HG02763 (cell line): ENCODE measurements at regions not wholly inside any gene's neighbourhood (a gene's known extent, or its start where the extent isn't known, plus 50 kb on each side); places are given as distances from the start of the nearest gene placed in this dataset.

ENCODE experiments used
- ATAC-seq: cut with Tn5 transposase; IDR thresholded peaks from one replicate; pipeline ENCODE4 v1.9.1; 2021; ENCODE audit warnings: mild to moderate bottlenecking, moderate library complexity; ENCODE audit not compliant: unreplicated experiment

DNA sequence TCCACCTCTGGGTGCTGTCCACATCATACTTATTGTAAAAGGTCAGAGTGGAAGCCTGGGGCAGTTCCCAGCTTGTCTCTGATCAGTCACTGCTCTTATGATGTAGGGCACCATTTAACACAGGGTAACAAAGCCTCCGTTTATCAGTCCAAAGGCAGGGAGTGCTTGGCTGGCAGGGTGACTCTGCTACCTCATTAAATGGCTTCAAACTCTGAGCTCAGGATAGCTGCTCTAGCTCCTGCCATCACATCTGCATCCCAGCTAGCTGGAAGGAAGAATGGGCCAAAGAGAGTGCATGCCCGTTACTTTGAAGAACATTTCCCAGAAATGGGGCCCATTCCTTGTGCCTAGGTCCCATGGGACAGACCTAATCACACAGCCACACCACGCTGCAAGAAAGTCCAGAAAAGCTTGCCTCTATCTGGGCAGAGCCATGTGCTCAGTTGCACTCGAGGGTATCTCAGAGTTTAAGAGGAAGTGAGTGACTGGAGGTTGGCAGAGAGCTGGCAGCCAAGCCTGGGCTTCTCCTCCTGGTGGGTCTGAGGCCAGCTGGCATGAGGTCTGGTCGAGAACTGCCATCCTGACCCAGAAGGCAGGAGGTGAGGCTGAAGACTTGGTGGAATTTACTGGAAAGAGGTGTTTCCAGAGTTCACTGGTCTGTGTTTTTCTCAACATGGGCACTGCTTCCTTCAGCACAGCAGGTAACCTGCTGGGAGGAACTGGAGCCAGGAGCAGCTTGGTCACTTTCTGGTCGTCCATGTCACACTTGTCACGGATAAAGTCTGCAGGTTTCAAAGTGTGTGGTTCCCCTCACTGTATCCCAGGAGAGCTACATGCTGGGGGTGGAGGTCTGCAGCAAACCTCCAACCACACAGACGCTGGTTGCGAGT lies 935.7 kb downstream of the BRD1 start:
- ATAC-seq = no peak

- ATAC-seq = no peak
Measured at GRCh38 chr22:48890693-48891554, 936.7 kb downstream of the BRD1 start.

- no peak for ATAC-seq
Measured at GRCh38 chr22:48889887-48890692, 937.6 kb downstream of the BRD1 start.

GRCh38 chr22:48889209-48889830 lies 938.4 kb downstream of the BRD1 start:
- no peak for ATAC-seq

DNA sequence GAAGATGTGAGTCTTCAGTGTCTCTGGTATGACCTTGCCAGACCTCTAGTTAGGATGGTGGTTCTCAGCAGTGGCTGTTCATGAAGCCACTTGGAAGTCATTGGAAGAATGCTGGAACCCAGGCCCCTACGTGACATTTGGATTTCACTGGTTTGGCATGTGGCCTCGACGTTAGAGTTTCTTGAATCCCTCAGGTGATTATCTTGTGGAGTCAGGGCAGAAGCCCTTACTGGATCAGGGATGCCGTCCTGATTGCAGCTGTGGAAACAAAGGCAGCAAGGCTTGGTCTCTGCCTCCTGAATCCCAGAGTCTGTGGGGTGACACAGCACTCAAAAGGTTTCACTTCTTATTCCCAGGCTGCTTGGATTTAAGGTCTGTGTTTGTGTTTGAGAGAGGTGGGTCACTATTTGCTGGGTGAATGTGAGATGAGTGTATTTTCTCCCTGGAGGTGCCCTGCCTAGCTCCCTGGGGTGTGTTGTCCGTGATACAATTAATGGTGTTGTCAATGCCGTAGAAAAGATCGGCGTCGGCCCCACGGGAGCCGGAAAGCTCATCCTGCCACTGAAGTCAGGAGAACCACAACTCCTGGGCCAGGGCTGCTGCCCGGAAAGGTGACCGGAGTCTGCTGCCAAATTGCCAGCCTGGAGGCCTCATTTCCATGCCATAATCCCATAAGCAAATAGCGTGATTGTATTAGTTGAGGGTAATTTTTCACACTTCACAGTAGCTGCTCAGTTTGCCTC lies 939.0 kb downstream of the BRD1 start:
- no peak for ATAC-seq

- no peak for ATAC-seq
Measured at GRCh38 chr22:48887394-48888332, 940.0 kb downstream of the BRD1 start.

DNA sequence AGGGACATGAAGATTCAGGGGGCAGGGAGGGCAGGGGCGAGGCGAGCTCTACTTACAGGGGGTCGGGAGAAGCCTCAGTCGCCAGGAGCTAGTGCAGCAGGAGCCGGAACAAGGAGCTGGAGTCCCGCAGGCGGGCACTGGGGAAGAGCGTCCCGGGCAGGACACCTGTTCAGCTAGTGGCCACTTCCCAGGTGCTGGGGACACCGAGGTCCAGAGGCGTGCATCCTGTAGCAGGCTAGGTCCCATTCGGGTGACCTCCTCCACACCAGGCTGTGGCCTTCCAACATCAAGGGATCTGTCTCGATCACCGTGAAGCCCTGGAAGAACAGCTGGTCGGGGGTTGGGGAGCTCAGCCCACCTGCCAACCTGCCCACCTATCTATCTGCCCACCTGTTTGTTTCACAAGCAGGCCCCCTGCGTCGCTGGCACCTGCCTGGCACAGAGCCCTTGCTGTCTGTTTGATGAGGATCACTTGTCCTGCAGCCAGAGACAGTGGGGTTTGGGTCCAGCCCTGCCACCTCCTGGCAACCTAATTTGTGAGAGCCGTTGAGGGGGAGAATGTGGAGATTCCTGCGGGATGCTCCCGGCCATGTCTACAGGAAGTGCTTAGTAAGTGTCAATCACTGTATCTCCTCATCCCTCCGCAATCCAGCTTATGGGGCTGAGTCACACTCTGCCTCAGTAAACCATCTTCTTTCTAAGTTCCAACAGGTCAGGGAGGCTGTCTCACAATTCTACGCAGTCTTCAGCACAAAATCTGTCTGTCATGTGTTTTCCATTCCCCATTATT lies 940.9 kb downstream of the BRD1 start:
- ATAC-seq = no peak

GRCh38 chr22:48885919-48886305 lies 941.8 kb downstream of the BRD1 start:
- no peak for ATAC-seq

GRCh38 chr22:48885271-48885918 lies 942.3 kb downstream of the BRD1 start:
- ATAC-seq = no peak

DNA sequence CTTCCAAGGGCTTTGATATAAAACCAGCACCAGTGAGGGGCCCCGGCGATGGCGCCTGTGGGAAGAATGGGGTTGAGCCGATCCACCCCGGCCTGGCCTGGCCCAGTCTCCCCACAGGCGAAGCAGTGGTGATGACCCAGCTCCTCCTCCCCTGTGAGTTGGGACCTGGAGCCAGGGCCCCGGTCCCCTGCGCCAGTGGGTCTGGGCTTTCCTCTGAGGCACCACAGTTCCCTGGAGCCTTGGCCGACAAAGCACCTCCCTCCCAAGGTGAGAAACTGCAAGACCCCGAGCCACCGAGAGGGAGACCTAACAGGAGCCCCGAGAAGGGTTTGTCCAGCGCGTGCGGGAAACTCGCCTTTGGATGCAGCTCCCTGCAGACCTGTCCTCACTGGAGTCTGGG lies 942.9 kb downstream of the BRD1 start:
- ATAC-seq = no peak

DNA sequence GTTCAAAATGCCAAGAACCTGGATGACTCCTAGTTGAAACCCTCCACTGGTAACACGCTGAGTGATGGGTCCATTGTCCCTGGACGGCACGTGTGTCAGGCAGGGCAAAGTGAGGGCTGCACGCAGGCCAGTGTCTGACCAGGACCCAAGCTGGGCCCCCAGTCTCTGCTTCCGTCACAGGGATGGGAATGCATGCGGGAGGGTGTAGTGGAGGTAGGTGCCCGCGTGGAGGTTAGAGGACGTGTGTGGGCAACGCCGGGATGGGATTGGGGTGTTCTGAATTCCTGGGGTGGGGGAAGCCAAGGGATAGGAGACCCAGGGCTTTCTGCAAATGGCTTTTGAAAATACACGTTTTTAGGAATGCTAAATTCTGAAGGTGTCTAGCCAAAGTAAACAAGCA lies 943.3 kb downstream of the BRD1 start:
- no peak for ATAC-seq

GRCh38 chr22:48883211-48883960 lies 944.3 kb downstream of the BRD1 start:
- ATAC-seq = no peak

- no peak for ATAC-seq
Measured at GRCh38 chr22:48882636-48883200, 945.0 kb downstream of the BRD1 start.

- no peak for ATAC-seq
Measured at GRCh38 chr22:48881326-48881980, 946.2 kb downstream of the BRD1 start.

DNA sequence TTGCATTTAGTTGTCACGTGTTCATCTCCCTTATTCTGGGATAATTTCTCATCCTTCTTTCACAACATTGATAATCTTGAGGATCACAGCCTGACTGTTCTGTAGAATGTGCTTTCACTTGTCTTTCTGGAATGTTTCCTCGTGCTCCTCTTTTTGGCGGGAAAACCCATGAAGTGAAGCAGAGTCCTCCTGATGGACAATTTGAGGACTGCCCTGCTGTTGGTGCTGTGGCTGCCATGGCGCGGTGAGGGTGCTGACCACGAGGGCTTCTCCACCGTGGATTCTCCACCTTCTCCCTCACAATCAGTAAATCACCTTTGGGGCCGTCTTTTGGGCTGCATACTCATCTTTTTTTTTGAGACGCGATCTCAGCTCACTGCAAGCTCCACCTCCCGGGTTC lies 946.9 kb downstream of the BRD1 start:
- no peak for ATAC-seq

DNA sequence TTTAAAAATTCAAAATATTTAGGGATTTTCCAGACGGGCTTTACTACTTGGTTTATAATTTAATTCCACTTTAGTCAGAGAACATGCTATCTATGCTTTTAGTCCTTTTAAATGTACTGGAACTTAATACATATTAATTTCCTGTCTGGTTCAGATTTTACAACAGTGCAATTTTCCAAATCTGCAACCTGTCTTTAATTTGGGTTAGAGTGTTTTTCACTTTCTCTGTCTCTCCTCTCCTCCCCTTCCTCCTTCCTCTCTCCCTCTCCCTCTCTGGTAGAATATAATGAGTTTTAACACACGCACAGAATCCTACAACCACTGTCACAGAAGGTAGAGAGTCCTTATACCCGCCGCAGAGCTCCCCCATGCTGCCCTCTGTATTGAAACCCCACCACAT lies 950.7 kb downstream of the BRD1 start:
- ATAC-seq = no peak
